H1 (cell line): ENCODE measurements at regions not wholly inside any gene's neighbourhood (a gene's known extent, or its start where the extent isn't known, plus 50 kb on each side); places are given as distances from the start of the nearest gene placed in this dataset.

Source experiments
- GABPA ChIP-seq: IDR thresholded peaks from 2 replicates; pipeline ENCODE4 v1.6.1; 2011; ENCODE audit warnings: mild to moderate bottlenecking, low read length, moderate library complexity, borderline replicate concordance; ENCODE audit not compliant: insufficient read depth
- PHF8 ChIP-seq: fragments of 200-600 bp; sonication (generic); conservative IDR thresholded peaks from 2 replicates; pipeline ENCODE4 v1.7.1; 2012; ENCODE audit warnings: low read depth, mild to moderate bottlenecking, inconsistent platforms, low read length, moderate library complexity
- SIN3A ChIP-seq, 2 experiments: IDR thresholded peaks in 1 of 2; conservative IDR thresholded peaks in 1 of 2; 2 replicates each; pipeline ENCODE4 v1.6.1; 2011 to 2012; ENCODE audit warnings: low read length in 2 of 2, improper control_type of control experiment in 1 of 2, low read depth in 1 of 2, mild to moderate bottlenecking in 1 of 2
- SP1 ChIP-seq: IDR thresholded peaks from 2 replicates; pipeline ENCODE4 v1.6.1; 2011; ENCODE audit warnings: low read depth, low read length
- TBP ChIP-seq: IDR thresholded peaks from 2 replicates; pipeline ENCODE4 v1.6.1; 2011; ENCODE audit warnings: low read depth, low read length, improper control_type of control experiment
- TEAD4 ChIP-seq: IDR thresholded peaks from 2 replicates; pipeline ENCODE4 v1.6.1; 2012; ENCODE audit warnings: low read depth, low read length, inconsistent platforms, mixed read lengths

GRCh38 chr5:91839233-91839632 lies 456.1 kb upstream of the ARRDC3 start (continued):
- TF ChIP-seq GABPA (no peak), SP1 (no peak), SIN3A (conservative IDR thresholded peaks at IDR 0.05 in 1 of 2, IDR thresholded peaks at IDR 0.05 in 1 of 2; ENCODE audit: low read depth in 1 of 2, low read length in 2 of 2) (no peak), TBP (no peak), PHF8 (no peak), TEAD4 (no peak)
